Keratinocyte (primary cell): ENCODE measurements at regions not wholly inside any gene's neighbourhood (a gene's known extent, or its start where the extent isn't known, plus 50 kb on each side); places are given as distances from the start of the nearest gene placed in this dataset.
"Not testable (repeated sequence)": the region's sequence is repeated elsewhere in the genome, so short reads cannot be mapped to it uniquely, and the experiment has no call there.

Experiments used
- DNase-seq: peaks from one replicate; pipeline ENCODE4 v3.0.0-alpha.2; 2011; ENCODE audit warnings: low read depth, missing footprints, low spot score
- FAIRE-seq: peaks from 2 replicates; lab custom pipeline; 2011; peaks lifted over from hg19 to GRCh38; lab: Jason Lieb, UNC
- H2AFZ ChIP-seq: 2 replicates; pipeline ENCODE4 v1.6.0; 2012; ENCODE audit warnings: low read length, control low read depth, inconsistent platforms; ENCODE audit not compliant: control insufficient read depth
- H3K27ac ChIP-seq: 2 replicates; pipeline ENCODE4 v1.5.1; 2011; ENCODE audit warnings: low read length; ENCODE audit not compliant: control insufficient read depth, insufficient read depth
- H3K27me3 ChIP-seq: 3 replicates; pipeline ENCODE4 v1.6.0; 2011; ENCODE audit warnings: low read length; ENCODE audit not compliant: control insufficient read depth, insufficient read depth; ENCODE audit errors: extremely low read depth
- H3K36me3 ChIP-seq, 2 experiments: 2 replicates in 1 of 2; 3 replicates in 1 of 2; pipeline ENCODE4 v1.5.1; 2011; ENCODE audit warnings: low read length in 2 of 2, mild to moderate bottlenecking in 1 of 2; ENCODE audit not compliant: control insufficient read depth in 2 of 2, insufficient read depth in 2 of 2; ENCODE audit errors: extremely low read depth in 1 of 2
- H3K4me1 ChIP-seq: 3 replicates; pipeline ENCODE4 v1.5.1; 2011; ENCODE audit warnings: low read length; ENCODE audit not compliant: control insufficient read depth, insufficient read depth; ENCODE audit errors: extremely low read depth
- H3K4me2 ChIP-seq: 3 replicates; pipeline ENCODE4 v1.6.0; 2011; ENCODE audit warnings: low read depth, low read length; ENCODE audit not compliant: control insufficient read depth, insufficient read depth; ENCODE audit errors: extremely low read depth
- H3K4me3 ChIP-seq, 3 experiments: fragments of 200-600 bp in 1 of 3; sonication (generic) in 1 of 3; 2 replicates in 2 of 3; 3 replicates in 1 of 3; pipeline ENCODE4 v1.5.1; 2011 to 2016; ENCODE audit warnings: low read length in 3 of 3, mild to moderate bottlenecking in 3 of 3, control low read depth in 2 of 3, inconsistent platforms in 1 of 3, low read depth in 1 of 3, mixed read lengths in 1 of 3, mixed run types in 1 of 3, moderate library complexity in 1 of 3; ENCODE audit not compliant: control insufficient read depth in 2 of 3, insufficient read depth in 2 of 3; ENCODE audit errors: extremely low read depth in 1 of 3
- H3K79me2 ChIP-seq: 2 replicates; pipeline ENCODE4 v1.6.0; 2012; ENCODE audit warnings: low read length; ENCODE audit not compliant: control insufficient read depth, insufficient read depth
- H3K9ac ChIP-seq: 3 replicates; pipeline ENCODE4 v1.6.0; 2011; ENCODE audit warnings: low read length; ENCODE audit not compliant: control insufficient read depth, insufficient read depth; ENCODE audit errors: extremely low read depth
- H3K9me1 ChIP-seq: 3 replicates; pipeline ENCODE4 v1.6.0; 2011; ENCODE audit warnings: low read length; ENCODE audit not compliant: control insufficient read depth, insufficient read depth; ENCODE audit errors: extremely low read depth
- H3K9me3 ChIP-seq: 2 replicates; pipeline ENCODE4 v1.5.1; 2012; ENCODE audit warnings: low read depth, low read length; ENCODE audit not compliant: control insufficient read depth
- H4K20me1 ChIP-seq: 3 replicates; pipeline ENCODE4 v1.6.0; 2011; ENCODE audit warnings: low read length; ENCODE audit not compliant: control insufficient read depth, insufficient read depth; ENCODE audit errors: extremely low read depth
- CTCF ChIP-seq, 3 experiments: IDR thresholded peaks in 1 of 3; conservative IDR thresholded peaks in 1 of 3; optimal IDR thresholded peaks in 1 of 3; 2 replicates in 2 of 3; 3 replicates in 1 of 3; pipeline versions ENCODE3 to v1.5.1; 2011; ENCODE audit warnings: low read length in 3 of 3, mild to moderate bottlenecking in 3 of 3, moderate library complexity in 2 of 3, control low read depth in 1 of 3, inconsistent platforms in 1 of 3; ENCODE audit not compliant: insufficient read depth in 2 of 3; ENCODE audit errors: extremely low read depth in 1 of 3
- EZH2 ChIP-seq: IDR thresholded peaks from one replicate; pipeline ENCODE4 v1.6.1; 2012; ENCODE audit warnings: inconsistent platforms, mild to moderate bottlenecking, low read length, moderate library complexity
- dilution Hi-C: fragments of 300-500 bp; cut with MboI; formaldehyde crosslinking; loops from one replicate; pipeline ENCODE4 v1.7.0; 2020; ENCODE audit warnings: low sequenced_read_pairs; ENCODE audit not compliant: extremely low pct_ligation_motif_present

GRCh38 chrX:151100799-151101198 lies 75.6 kb upstream of the GPR50 start:
- Histone ChIP-seq H3K27me3 (no peaks in the 10 kb centered on the region), H3K79me2 (no peaks in the 10 kb centered on the region), H3K4me3 (no peak overlapping the region), H3K9ac (no peak overlapping the region), H3K27ac (no peak overlapping the region), H3K9me1 (no peaks in the 10 kb centered on the region), H3K36me3 (no peaks in the 10 kb centered on the region), H3K4me1 (no peaks in the 10 kb centered on the region), H4K20me1 (no peaks in the 10 kb centered on the region), H3K9me3 (no peaks in the 10 kb centered on the region), H3K4me2 (no peak overlapping the region), H2AFZ (no peak overlapping the region)
- TF ChIP-seq CTCF (optimal IDR thresholded peaks at IDR 0.05 in 1 of 3, IDR thresholded peaks at IDR 0.05 in 1 of 3, conservative IDR thresholded peaks at IDR 0.05 in 1 of 3; ENCODE audit: extremely low read depth in 1 of 3, insufficient read depth in 2 of 3, low read length in 3 of 3) (no peak), EZH2 (no peak)
- DNase-seq (no peak), FAIRE-seq (no peak)
- dilution Hi-C loops, result no loop called here

GRCh38 chrX:151113200-151113599 lies 63.2 kb upstream of the GPR50 start:
- dilution Hi-C loops, DNase-seq, H3K4me2 ChIP-seq, H3K4me3 ChIP-seq, H3K79me2 ChIP-seq, H3K36me3 ChIP-seq, H3K9ac ChIP-seq, H3K4me1 ChIP-seq, H3K9me1 ChIP-seq, H3K9me3 ChIP-seq, H2AFZ ChIP-seq, H3K27me3 ChIP-seq, FAIRE-seq, H4K20me1 ChIP-seq, H3K27ac ChIP-seq: not testable (repeated sequence)
